ENCODE measurements at regions not wholly inside any gene's neighbourhood (a gene's known extent, or its start where the extent isn't known, plus 50 kb on each side); places are given as distances from the start of the nearest gene placed in this dataset.
"Not testable (repeated sequence)": the region's sequence is repeated elsewhere in the genome, so short reads cannot be mapped to it uniquely, and the experiment has no call there.

DNA sequence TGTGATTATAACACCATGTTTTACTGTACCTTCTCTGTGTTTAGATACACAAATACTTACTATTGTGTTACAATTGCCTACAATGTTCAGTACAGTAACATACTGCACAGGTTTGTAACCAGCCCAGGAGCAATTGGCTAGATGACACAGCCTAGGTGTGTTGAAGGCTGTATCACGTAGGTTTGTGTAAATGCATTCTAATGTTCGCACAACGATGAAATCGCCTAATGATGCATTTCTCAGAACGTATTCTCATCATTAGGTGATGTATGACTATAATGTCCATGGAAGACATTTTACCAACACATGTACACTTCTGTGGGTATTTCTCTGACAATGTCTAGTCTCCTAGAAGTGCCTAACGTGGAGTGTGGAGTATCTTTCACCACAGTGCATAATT is 165.9 kb upstream of the KLF7 start:
- no peak for FAIRE-seq

DNA sequence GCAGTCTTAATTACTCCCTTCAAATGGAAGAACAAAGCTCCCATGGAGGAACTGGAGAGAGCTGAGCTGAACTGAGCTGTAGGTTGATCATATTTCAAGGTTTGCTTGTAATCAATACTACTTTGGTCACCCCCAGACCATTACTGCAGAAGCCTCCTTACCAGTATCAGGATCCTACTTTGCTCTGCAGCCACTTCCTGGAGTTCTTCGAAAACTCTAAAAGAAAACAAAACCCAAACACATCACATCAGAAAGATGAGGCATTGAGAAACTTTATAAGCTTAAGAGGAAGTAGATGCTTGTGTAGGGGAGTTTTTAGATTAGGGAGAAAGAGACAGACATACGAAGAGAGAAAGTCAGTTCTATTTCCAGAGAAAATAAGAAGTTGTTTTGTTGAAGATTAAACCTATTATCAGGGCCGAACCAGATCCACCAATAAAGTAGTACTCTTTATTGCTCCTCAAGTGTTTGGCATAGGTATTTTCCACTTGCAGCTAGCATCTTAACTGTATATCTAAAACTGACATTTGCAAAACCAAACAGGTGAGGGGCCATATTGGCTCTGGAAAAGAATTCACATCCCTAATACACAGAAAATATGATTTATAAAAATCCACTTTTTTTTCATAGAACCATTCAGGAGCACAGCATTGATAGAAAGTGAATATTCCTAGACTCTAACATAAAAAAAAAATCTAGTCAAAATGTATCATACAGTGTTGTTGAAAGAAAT is 166.9 kb upstream of the KLF7 start:
- FAIRE-seq: no peak

DNA sequence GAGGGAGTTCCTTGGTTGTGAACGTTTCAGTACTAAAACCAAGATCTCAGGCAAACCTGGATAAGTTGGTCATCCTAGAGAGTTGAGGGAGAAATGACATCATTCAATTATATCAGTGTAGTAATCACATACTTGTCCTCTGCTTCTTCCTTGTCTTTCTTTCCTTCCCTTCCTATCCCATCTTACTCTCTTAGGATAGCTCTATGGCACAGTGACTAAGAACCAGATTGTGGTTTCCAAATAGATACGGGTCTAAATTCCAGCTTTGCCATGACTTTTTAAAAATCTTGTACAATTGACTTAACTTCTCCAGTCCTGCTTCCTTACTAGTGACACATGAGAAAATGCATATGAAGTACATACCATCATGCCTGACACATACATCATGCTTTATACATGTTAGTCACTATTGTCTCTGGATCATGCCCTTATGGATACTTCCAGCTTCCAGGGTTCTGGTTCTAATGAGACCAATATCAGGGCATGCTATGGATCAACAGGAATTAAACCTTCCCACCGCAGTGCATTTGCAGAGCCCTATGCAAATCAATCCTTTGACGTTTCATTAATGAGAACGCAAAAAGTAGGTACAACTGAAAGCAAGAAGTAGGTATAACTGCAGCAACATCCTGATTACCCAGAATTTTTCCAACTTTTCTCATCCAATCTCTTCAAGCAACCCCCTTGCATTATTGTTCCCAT is 168.0 kb upstream of the KLF7 start:
- FAIRE-seq: no peak

DNA sequence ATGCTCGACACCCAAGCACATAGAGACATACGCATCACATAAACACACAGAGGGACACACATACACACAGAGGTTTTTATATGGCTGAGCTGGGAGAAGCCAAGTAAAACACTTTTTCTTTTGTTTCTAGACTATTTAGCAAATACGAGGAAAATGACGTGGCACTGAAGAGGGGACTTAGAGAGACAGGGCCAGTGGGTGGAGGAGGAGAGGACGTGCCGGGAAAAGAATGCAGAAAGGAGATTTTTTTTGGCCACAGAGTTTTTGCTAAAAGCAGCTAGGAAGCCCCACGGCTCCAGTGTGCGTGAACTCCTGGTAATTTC is 168.5 kb upstream of the KLF7 start:
- no peak for FAIRE-seq

DNA sequence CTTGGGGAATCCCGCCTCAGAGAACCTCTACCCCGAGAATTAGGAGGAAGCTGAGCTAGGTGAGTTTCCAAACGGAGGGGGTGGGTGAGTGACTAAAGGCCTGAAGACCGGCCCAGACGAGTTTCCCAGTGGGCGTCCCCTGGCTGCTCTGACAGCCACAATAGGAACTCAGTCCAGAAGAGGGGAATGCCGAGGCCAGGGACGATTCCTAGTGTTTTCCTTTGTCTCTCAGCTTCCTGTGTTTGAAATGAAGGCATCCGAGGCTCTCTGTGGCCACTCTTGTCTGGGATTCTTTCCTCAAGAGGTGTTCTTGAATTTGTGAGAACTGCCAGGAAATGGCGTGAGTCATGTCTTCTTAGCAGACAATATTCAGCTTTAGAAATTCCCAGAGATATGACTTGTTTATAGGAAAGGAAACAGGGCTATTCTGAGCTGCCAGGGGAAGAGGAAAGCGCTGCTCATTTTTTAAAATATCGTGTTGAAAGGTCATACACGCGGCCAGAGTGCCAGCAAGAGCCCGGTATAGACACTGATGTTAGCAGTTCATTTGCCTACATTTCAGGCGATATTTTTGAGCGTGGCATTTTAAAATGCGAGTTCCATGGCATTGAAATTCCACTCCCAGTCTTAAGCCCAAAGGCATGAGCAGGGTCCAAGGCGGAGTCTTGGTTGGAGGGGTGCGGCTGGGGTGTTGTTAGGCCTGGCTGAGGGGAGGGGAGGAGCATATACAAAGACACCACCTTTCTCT is 169.1 kb upstream of the KLF7 start:
- FAIRE-seq: no peak

DNA sequence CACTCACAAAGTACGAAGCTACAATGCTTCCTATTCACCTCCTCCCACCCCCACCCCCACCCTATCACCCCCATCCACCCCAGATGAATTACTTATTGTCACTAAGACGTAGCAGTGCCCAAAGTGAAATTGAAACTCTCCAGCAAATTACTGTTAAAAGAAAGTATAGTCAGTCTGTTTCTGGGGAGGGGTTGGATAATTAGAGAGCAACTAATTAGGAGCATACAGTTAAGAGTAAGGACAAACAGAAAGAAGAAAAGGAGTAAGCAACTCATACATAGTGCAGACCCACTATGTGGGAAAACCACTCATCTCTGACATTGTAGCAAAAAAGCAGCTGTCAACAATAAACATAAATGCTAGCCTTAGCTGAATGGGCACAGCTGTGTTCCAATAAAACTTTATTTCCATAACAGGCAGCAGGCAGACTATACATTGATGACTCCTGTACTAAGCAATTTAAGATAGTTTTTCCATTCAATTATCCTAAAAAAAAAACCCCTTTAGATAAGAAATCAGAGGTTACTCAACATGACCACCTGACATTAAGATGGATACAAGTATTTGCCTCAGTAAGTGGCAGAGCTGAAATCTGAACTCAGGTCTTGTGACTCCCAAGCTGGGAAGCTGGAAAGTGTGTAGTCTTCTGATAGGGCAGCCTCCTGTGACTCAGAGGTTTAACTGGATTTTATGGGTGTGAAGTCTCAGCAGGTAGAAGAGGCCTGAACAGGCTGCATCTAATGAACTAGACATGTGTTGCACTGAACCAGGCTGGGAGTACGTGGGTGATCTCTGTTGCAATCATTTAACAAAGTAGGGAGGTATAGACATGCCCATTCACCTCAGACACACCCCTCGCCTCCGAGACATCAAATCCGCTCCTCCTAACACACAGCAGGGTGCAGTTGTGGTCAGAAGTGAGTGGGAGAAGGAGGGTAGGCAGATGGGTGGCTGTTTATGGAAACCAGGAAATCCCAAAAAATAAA is 171.8 kb upstream of the KLF7 start:
- FAIRE-seq: no peak

DNA sequence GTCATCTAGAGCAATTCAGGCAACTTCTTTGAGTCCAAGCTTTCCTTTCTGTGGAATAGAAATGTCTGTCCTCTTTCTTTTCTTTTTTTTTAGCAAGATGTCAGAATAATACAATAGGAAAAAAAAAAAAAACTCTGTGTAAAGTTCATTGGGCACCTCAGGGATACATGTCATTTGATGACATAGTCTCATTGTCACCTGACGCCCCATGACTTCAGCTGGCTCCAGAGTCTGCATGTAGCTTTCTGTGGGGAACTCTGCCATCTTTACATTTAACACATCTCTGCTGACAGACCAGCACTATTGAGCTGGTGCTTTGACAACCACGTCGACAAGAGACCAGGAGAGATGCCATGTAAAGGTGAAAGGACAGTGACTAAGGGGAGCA is 172.5 kb upstream of the KLF7 start:
- FAIRE-seq: no peak

DNA sequence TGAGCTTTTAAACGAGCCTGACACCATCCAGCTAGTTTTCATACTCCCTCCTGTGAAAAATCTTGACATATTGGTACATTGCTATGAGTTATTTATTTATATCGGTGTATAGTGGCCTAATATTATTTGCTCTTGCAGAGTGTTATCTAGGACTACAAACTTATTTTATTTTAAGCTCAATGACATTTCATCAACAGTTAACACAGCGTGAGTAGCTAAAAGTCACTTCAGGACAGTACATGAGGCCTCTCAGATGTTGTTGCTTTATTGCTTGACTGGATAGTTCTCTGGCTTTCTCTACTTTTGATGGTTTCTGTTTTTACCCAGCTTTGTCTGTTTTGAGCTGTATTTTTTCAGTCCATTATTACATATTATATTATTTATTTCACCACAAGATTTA is 172.9 kb upstream of the KLF7 start:
- no peak for FAIRE-seq

DNA sequence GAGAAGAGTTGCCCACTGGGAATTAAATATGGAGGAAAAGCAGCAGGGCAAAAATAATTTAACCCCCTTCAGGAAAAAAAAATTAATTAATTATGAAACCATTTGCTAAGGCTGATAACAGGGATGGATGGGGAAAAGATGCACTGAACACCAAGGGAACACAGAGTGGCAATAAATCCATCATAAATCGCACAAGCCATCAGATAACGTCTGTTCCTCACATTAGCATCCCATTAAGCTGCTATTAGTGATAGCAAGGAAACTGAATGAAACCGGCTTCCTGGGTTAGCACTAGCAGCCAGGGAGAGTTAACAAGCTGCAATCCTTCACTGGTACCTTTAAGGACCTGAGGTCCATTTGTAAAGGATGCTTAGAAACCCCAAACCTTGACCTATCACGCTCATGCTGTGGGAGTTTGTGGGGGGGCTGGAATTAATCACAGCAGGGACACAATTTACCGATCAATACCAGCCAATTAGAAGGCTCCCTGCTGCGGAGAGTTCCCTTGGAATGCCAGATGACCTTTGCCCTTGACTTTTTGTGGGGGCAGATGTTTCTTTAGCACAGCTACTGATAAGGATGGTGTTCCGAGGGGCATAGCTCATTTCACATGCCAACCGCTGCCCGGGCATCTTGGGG is 175.5 kb upstream of the KLF7 start:
- FAIRE-seq: no peak

DNA sequence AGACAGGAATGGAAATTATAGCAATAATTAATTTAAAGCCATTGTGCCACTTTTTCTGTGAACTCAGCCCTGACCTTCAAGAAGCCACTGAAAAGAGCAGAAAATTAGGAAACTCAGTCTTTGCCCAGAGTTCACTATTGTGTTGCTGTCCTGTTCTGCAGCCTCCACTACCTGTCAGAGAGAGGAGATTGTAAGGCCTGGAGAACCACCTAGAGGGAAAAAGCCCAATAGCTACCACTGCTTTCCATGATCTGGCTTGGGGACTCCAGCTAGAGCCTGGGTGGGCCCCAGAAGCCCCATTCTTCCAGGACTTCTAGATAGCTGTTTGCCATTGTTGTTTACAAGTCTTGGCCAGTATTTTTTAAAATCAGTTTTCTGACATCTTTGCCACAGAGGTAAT is 176.1 kb upstream of the KLF7 start:
- no peak for FAIRE-seq

DNA sequence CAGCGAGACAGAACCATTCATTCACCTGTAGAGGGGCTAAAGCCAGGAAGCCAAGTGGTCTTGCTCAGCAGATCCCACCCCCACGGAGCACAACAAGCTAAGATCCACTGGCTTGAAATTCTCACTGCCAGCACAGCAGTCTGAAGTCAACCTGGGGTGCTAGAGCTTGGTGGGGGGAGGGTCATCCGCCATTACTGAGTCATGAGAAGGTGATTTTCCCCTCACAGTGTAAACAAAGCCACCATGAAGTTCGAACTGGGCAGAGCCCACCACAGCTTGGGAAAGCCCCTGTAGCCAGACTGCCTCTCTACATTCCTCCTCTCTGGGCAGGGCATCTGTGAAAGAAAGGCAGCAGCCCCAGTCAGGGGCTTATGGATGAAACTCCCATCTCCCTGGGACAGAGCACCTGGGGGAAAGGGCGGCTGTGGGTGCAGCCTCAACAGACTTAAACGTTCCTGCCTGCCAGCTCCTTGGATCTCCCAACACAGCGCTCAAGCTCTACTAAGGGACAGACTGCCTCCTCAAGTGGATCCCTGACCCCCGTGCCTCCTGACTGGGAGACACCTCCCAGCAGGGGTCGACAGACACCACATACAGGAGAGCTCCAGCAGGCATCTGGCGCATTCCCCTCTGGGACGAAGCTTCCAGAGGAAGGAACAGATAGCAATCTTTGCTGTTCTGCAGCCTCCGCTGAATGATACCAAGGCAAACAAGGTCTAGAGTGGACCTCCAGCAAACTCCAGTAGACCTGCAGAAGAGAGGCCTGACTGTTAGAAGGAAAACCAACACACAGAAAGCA is 179.0 kb upstream of the KLF7 start:
- FAIRE-seq: not testable (repeated sequence)

DNA sequence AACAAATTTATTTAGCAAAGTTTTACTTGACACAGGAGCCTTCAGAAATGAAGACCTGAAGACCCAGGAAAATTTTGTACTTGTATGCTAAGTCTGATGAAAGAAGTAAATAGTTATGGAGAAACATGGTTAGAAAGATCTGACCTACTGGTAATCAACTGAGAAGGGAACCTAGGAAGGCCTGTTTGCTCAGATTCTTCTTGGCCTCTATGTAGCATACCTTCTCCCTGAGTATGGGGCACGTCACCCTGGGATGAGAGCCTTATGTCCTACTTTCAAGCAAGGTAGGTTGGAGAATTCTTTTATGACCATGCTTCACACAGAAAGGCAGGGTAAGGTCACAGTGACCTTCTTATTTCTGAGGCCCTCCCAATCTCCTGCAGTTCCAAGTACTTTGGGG is 178.6 kb upstream of the CREB1 start:
- no peak for FAIRE-seq

DNA sequence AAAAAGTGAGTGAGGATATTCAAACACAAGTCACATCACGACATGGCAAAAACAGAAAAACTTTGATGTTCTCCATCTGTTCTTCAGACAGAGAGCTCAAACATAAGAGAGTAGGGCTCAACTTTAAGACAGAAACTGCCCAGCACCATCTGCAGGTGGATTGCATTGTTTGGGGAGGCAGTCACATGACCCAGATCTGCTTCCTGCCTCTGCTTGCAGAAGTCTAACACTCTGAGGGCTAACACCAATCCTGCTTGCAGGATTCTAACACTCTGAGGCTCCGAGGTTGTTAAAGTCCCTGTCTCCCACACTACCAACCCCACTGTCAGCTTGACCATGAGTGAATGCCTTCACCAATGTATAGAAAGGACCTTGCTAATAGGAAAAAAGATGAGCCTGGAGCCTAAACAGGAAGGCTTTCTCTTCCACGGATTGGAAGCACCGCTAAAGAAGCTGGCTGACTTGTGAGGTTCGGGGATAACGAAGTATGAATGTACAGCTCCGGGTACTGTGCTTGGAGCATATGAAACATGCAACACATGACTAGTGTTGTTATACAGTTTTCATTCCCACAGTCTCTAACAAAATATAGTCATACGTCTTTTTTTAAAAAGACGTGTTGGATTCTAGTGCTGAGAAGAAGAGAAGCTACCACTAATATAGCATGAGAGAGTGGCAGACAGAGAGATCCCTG is 176.6 kb upstream of the CREB1 start:
- FAIRE-seq: no peak

DNA sequence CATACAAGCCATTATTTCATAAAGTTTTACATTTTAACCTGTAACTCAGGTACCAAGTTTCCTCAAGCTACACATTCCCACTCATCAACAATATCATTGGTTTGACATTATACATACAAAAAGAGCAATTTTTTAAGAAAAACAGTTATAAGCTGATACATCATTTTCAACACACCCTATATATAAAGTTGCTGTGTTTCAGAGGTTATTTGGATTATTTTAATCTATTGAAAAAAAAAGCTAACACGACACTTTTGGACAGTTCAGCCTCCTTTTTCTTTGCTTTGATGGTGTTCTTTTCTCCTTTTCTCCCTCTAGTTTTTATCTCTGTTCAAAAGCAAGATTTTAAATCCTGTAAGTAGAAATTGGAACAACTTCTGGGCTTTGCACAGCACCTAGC is 175.9 kb upstream of the CREB1 start:
- no peak for FAIRE-seq

DNA sequence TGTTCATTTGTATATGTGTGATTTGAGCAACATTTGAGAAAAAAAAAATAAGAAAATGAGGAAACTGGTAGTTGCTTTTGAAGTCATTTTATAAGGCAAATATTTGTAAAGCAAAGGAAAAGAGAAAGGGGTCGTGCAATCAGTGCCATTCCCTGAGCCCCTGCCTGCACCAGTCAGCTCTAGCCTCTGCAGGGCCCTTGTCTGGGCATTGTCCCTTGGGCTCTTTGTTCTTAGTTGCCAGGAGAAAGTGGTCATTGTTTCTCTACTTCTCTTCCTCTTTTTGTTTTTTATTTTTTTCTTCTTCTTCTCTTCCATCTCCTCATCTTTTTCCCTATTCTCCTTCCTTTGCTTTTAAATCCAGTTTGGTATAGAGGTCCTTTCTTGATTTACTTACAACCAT is 175.3 kb upstream of the CREB1 start:
- no peak for FAIRE-seq

DNA sequence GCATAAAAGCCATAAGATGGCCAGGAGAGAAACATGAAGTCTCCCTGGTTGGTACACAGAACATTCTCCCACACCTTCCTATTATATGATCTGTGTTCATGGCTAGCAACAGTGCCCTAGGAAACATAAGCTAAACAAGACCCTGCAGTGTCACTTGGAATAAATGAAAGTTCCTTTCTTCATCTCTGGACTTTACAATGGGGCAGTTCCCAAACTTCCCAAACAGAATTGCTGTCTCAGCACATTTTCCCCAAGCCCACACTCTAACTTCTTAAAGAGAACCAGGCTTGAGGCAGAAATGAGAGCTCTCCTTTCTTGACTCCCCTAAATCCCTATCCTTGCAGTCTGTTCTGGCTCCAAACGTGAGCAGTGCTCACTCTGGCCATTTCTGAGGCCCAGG is 173.2 kb upstream of the CREB1 start:
- no peak for FAIRE-seq

DNA sequence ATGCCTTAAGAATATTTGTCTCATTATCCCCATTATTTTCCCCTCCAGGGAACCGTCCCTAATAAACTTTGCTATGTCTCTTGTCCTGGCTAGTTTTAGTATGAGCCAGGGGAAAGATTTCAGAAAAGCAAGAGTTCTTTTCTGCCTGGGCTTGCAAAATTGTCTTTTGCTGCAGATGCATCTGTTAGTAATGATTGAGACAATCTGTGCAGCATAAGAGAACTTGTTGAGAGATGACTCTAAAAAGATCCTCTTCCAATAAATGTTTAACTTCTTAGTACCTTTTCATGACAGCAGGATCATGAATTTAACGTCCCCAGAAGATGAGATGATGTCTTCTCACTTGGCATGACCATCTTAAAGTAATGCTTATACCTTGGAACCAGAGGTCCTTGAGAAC is 172.5 kb upstream of the CREB1 start:
- no peak for FAIRE-seq

DNA sequence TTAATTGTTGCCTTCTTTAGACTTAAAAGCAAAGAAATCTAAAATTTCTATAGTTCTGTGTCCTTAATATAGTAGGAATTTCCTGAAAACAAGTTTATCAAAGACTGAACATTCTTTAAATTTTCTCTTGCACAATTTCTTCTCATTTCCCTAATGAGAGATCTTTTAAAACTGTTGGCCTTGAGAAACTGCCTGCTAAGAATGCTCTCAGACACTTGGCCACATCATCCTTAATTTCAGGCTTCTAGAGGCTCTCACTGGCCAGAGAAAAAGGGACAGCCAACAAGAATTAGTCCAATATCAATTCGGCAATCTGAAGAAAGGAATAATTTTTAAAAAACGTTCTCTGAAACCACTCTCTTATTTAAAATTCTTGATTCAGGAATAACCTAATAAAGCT is 167.0 kb upstream of the CREB1 start:
- FAIRE-seq: no peak

DNA sequence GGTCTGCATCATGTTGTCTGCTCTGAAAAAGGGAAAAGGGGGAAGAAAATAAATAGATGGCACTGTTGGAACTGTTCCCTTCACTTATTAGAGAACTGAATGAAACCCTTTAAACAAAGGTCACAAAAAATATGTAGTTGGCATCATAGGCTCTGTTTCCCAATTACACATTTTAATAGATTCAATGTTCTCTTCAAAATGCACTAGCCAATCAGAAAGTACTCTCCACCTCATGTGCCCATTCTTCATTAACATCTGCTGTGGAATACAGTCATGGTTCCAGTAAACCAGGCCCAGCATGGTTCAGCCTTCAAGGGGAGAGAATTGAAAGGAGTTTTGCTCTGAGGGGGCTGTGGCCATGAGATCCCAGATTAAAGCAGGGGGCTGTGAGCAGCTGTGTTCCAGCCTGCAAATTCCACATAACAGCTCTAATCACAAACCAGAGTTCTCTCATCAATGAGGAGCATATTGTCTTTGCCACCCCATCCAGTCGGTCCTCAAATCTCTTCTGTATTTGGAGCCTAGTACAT is 165.9 kb upstream of the CREB1 start:
- FAIRE-seq: no peak

DNA sequence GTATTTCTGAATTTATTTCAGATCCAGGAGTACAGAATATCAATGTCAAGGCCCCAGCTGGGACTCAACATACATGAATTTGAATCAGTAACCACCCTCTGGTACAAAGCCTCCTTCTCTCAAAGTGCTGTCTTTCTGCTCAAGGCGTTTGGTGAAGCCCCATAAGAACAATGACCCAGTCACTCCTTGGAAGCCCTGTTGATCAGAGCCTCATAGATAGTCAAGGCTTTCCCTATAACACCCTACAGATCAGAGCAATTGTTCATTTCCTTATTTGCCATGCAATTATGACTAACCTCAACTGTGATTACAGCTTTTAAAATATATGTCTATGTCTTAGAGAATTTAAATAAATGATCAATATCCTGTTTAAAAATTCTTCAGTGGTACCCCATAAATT is 159.1 kb upstream of the CREB1 start:
- no peak for FAIRE-seq

DNA sequence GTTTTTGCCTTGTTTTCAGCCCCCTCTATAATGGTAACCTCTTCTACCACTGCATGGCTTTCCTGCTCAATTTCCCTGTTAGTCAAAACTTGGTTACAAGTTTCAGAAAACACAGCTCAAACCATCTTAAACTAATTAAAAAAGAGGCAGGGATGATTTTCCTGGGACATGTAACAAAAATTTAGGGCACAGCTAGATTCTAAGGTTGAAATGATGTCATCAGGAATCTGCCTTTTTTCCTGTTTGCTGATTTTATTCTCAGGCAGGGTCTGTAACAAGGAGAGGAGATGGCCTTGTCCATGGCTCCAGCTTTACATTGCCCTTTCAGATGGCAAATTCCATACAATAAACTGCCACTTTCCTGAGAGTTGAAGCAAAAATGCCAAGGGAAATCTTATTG is 157.9 kb upstream of the CREB1 start:
- FAIRE-seq: no peak

Data from islet of Langerhans (tissue), 1 donor.